B cell (primary cell): ENCODE measurements at regions not wholly inside any gene's neighbourhood (a gene's known extent, or its start where the extent isn't known, plus 50 kb on each side); places are given as distances from the start of the nearest gene placed in this dataset.

ENCODE experiments used
- ATAC-seq: fragments of 200-7000 bp; cut with Tn5 transposase; one replicate; pipeline ENCODE4 v1.10.0; 2021; ENCODE audit warnings: low read depth, mild to moderate bottlenecking, moderate number of reproducible peaks, moderate library complexity
- CTCF ChIA-PET: fragments of 350-600 bp; sonication (Branson Sonifier 250); formaldehyde crosslinking; loops from one replicate; lab custom pipeline; 2021; ENCODE audit warnings: antibody characterized with exemption, inconsistent platforms; lab: Charles Lee
- POLR2A ChIA-PET: fragments of 350-600 bp; sonication (Branson Sonifier 250); formaldehyde crosslinking; loops from one replicate; lab custom pipeline; 2021; ENCODE audit warnings: antibody characterized with exemption; lab: Charles Lee
- DNase-seq: peaks from one replicate; pipeline ENCODE4 v3.0.0; 2013
- H2AFZ ChIP-seq: 2 replicates; pipeline ENCODE4 v1.6.1; 2012; ENCODE audit warnings: mild to moderate bottlenecking, low read depth, low read length; ENCODE audit not compliant: insufficient read depth, poor library complexity, severe bottlenecking
- H3K27ac ChIP-seq, 2 donors: 1 replicate in 1 of 2; 2 replicates in 1 of 2; pipeline ENCODE4 v1.5.1; 2012 to 2013; ENCODE audit warnings: low read length in 2 of 2, mild to moderate bottlenecking in 2 of 2, moderate library complexity in 1 of 2
- H3K27me3 ChIP-seq, 4 experiments: fragments of 200-600 bp in 1 of 4; sonication (generic) in 1 of 4; replicated peaks in 1 of 4; 1 replicate in 2 of 4; 2 replicates in 2 of 4; pipeline versions ENCODE4 v1.6.1 to v1.7.0; 2013 to 2016; ENCODE audit warnings: low read length in 3 of 4, mild to moderate bottlenecking in 2 of 4, mixed read lengths in 1 of 4, moderate library complexity in 1 of 4; ENCODE audit not compliant: insufficient read depth in 4 of 4, control insufficient read depth in 3 of 4; ENCODE audit errors: control extremely low read depth in 1 of 4
- H3K36me3 ChIP-seq, 2 experiments: replicated peaks in 1 of 2; 1 replicate in 1 of 2; 2 replicates in 1 of 2; pipeline versions ENCODE4 v1.6.1 to v1.7.1; 2013; ENCODE audit warnings: low read length in 1 of 2; ENCODE audit not compliant: insufficient read depth in 2 of 2, control insufficient read depth in 1 of 2; ENCODE audit errors: control extremely low read depth in 1 of 2, extremely low read depth in 1 of 2
- H3K4me1 ChIP-seq, 2 donors: fragments of 200-600 bp in 1 of 2; sonication (generic) in 1 of 2; 1 replicate in 1 of 2; 2 replicates in 1 of 2; pipeline versions ENCODE4 v1.5.1 to v1.6.1; 2013 to 2017; ENCODE audit warnings: low read length in 2 of 2; ENCODE audit not compliant: control insufficient read depth in 2 of 2, insufficient read depth in 2 of 2
- H3K4me2 ChIP-seq: replicated peaks from 2 replicates; pipeline ENCODE3; 2012; ENCODE audit warnings: mild to moderate bottlenecking, low read depth, low read length; ENCODE audit not compliant: poor library complexity, severe bottlenecking
- H3K4me3 ChIP-seq, 5 experiments: fragments of 200-600 bp in 1 of 5; sonication (generic) in 1 of 5; 1 replicate in 3 of 5; 2 replicates in 2 of 5; pipeline versions ENCODE4 v1.5.1 to v1.7.0; 2011 to 2016; ENCODE audit warnings: low read length in 4 of 5, mild to moderate bottlenecking in 4 of 5, low read depth in 2 of 5, control low read depth in 1 of 5, moderate library complexity in 1 of 5; ENCODE audit not compliant: insufficient read depth in 1 of 5; ENCODE audit errors: control extremely low read depth in 1 of 5, extremely low read depth in 1 of 5
- H3K79me2 ChIP-seq: fragments of 200-600 bp; sonication (generic); one replicate; pipeline ENCODE4 v1.6.0; 2016; ENCODE audit warnings: low read length; ENCODE audit not compliant: control insufficient read depth, insufficient read depth
- H3K9ac ChIP-seq: fragments of 200-600 bp; sonication (generic); 2 replicates; pipeline ENCODE4 v1.6.1; 2017; ENCODE audit warnings: mild to moderate bottlenecking, low read length, moderate library complexity
- H3K9me3 ChIP-seq, 3 donors: one replicate each; pipeline versions ENCODE4 v1.6.1 to v1.7.1; 2013; ENCODE audit warnings: low read length in 2 of 3; ENCODE audit not compliant: control insufficient read depth in 2 of 3, insufficient read depth in 1 of 3; ENCODE audit errors: control extremely low read depth in 1 of 3
- H4K20me1 ChIP-seq: 2 replicates; pipeline ENCODE4 v1.6.0; 2012; ENCODE audit warnings: mild to moderate bottlenecking, low read length; ENCODE audit not compliant: insufficient read depth, control insufficient read depth, poor library complexity, severe bottlenecking
- H3K27ac Mint-ChIP-seq: one replicate; pipeline ENCODE4 v1.8.0; 2021; ENCODE audit warnings: mixed read lengths
- H3K27me3 Mint-ChIP-seq: one replicate; pipeline ENCODE4 v1.8.0; 2021; ENCODE audit warnings: mixed read lengths
- H3K4me1 Mint-ChIP-seq: one replicate; pipeline ENCODE4 v1.8.0; 2021; ENCODE audit warnings: mixed read lengths
- H3K4me3 Mint-ChIP-seq: one replicate; pipeline ENCODE4 v1.8.0; 2021; ENCODE audit warnings: mixed read lengths
- H3K9me3 Mint-ChIP-seq: one replicate; pipeline ENCODE4 v1.8.0; 2022; ENCODE audit warnings: mixed read lengths; ENCODE audit not compliant: insufficient read depth
- EZH2 ChIP-seq: IDR thresholded peaks from 2 replicates; pipeline ENCODE4 v1.6.1; 2012; ENCODE audit warnings: borderline replicate concordance, low read depth, mild to moderate bottlenecking, moderate library complexity, low read length; ENCODE audit not compliant: insufficient read depth, poor library complexity, severe bottlenecking
- WGBS: methylation state at CpG from one replicate; pipeline ENCODE4 v1.1.5; 2013; ENCODE audit warnings: missing lambda C conversion rate; ENCODE audit not compliant: insufficient coverage; 5-methylcytosine and 5-hydroxymethylcytosine counted together
- intact Hi-C: fragments of 100-400 bp; cut with micrococcal nuclease; formaldehyde crosslinking; loops from one replicate; pipeline ENCODE4 v1.10.0; 2022
- TF ChIP-seq, protein P1 (sequence below): fragments of 200-600 bp; IDR thresholded peaks from one replicate; pipeline ENCODE4 v1.8.0; 2022; ENCODE audit warnings: antibody characterized with exemption, mild to moderate bottlenecking

DNA sequence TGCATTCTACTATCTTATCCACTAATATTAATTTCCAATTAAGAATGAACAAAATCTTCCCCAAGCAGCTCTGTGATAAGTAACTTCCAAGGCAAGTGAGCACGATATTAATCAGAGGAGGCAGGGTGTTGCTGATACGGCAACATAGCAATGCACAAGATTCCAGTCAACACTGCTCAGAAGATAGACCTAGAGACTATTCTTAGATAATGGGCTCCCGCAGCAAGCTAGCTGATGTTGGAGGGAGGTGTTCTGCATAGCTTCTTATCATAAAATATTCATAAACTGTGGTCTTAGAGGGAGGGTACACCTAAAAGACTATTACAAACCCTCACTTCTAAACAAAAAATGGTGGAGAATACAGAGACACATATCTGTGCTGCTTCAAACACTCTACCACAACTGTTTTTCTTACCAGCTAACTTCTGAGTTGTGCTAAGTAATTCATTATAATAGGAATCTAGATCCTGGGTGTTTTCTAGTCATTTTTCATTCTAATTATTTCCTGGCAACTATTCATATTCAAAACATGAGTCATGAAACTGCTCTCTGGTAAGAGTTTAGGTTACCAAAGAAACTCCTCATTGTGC, 382.0 kb upstream of the SOX14 start:
- Mint-ChIP-seq H3K4me1 (no peaks in the 10 kb centered on the region), H3K4me3 (no peak overlapping the region), H3K9me3 (no peaks in the 10 kb centered on the region), H3K27me3 (no peaks in the 10 kb centered on the region), H3K27ac (no peak overlapping the region)
- H3K9ac ChIP-seq: no peak overlapping the region
- no peak overlapping the region for H3K27ac ChIP-seq
- no peaks in the 10 kb centered on the region for H3K27me3 ChIP-seq
- no peaks in the 10 kb centered on the region for H4K20me1 ChIP-seq
- TF ChIP-seq, protein P1, sequence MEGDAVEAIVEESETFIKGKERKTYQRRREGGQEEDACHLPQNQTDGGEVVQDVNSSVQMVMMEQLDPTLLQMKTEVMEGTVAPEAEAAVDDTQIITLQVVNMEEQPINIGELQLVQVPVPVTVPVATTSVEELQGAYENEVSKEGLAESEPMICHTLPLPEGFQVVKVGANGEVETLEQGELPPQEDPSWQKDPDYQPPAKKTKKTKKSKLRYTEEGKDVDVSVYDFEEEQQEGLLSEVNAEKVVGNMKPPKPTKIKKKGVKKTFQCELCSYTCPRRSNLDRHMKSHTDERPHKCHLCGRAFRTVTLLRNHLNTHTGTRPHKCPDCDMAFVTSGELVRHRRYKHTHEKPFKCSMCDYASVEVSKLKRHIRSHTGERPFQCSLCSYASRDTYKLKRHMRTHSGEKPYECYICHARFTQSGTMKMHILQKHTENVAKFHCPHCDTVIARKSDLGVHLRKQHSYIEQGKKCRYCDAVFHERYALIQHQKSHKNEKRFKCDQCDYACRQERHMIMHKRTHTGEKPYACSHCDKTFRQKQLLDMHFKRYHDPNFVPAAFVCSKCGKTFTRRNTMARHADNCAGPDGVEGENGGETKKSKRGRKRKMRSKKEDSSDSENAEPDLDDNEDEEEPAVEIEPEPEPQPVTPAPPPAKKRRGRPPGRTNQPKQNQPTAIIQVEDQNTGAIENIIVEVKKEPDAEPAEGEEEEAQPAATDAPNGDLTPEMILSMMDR: no peak
- TF ChIP-seq EZH2: no peak
- no CpG with 5 or more reads among the region's 3 CpGs for WGBS
- no peak overlapping the region for H2AFZ ChIP-seq
- no peaks in the 10 kb centered on the region for H3K79me2 ChIP-seq
- no peak overlapping the region for H3K4me3 ChIP-seq
- peaks cover 0 to 3% (median 0%) of the 10 kb centered on the region in 3 donors for H3K9me3 ChIP-seq
- ATAC-seq (no peak), DNase-seq (no peak)
- POLR2A ChIA-PET: no interaction called here
- CTCF ChIA-PET: no interaction called here
- intact Hi-C loops: no loop called here
- H3K4me2 ChIP-seq: no peak overlapping the region
- no peaks in the 10 kb centered on the region for H3K36me3 ChIP-seq
- no peaks in the 10 kb centered on the region for H3K4me1 ChIP-seq

- Histone ChIP-seq H3K4me2 (no peak overlapping the region), H3K4me1 (no peaks in the 10 kb centered on the region), H3K9ac (no peak overlapping the region), H3K4me3 (no peak overlapping the region), H2AFZ (no peak overlapping the region), H3K9me3 (no peaks in the 10 kb centered on the region), H3K36me3 (no peaks in the 10 kb centered on the region), H3K79me2 (no peaks in the 10 kb centered on the region), H3K27ac (no peak overlapping the region), H3K27me3 (no peaks in the 10 kb centered on the region), H4K20me1 (no peaks in the 10 kb centered on the region)
- Mint-ChIP-seq H3K9me3 (no peaks in the 10 kb centered on the region), H3K4me1 (no peaks in the 10 kb centered on the region), H3K27ac (no peak overlapping the region), H3K4me3 (no peak overlapping the region), H3K27me3 (no peaks in the 10 kb centered on the region)
- DNase-seq: no peak
- no peak for ATAC-seq
- TF ChIP-seq, protein P1: no peak
- TF ChIP-seq EZH2: no peak
- intact Hi-C loops: no loop called here
- POLR2A ChIA-PET: no interaction called here
- 83% methylated on average over 1 of the region's 1 CpG for WGBS
- CTCF ChIA-PET: no interaction called here
Observed at GRCh38 chr3:137385922-137386321, 378.2 kb upstream of the SOX14 start.
